WI38 (cell line): ENCODE measurements at regions not wholly inside any gene's neighbourhood (a gene's known extent, or its start where the extent isn't known, plus 50 kb on each side); places are given as distances from the start of the nearest gene placed in this dataset.
A peak's percentile ranks its signal among the peaks of the same experiment; 100 is the strongest.

Experiments used
- H3K4me3 ChIP-seq: 2 replicates; pipeline ENCODE4 v1.5.1; 2011; ENCODE audit warnings: low read depth, mild to moderate bottlenecking, control low read depth, low read length
- CTCF ChIP-seq: IDR thresholded peaks from 2 replicates; pipeline ENCODE4 v1.5.1; 2012; ENCODE audit warnings: low read depth, mild to moderate bottlenecking, control low read depth, low read length

- TF ChIP-seq CTCF, result no peak
These were observed 112.1 kb downstream of the DAD1 start for GRCh38 chr14:22476887-22477286.

GRCh38 chr14:22476005-22476751 is 112.8 kb downstream of the DAD1 start:
- no peak overlapping the region for H3K4me3 ChIP-seq

More at GRCh38 chr14:22476887-22477286, 112.1 kb downstream of the DAD1 start:
- no peak overlapping the region for H3K4me3 ChIP-seq

GRCh38 chr14:22475381-22475780 is 113.6 kb downstream of the DAD1 start:
- no peak for TF ChIP-seq CTCF
- no peak overlapping the region for H3K4me3 ChIP-seq

More at GRCh38 chr14:22476005-22476751, 112.8 kb downstream of the DAD1 start:
- no peak for TF ChIP-seq CTCF

- H3K4me3 ChIP-seq, result no peak overlapping the region
- no peak for TF ChIP-seq CTCF
These were observed 114.2 kb downstream of the DAD1 start for GRCh38 chr14:22474730-22475351.

GRCh38 chr14:22472935-22473854 is 115.8 kb downstream of the DAD1 start:
- peak; percentile 17; the same call in 1 of the 2 replicates for TF ChIP-seq CTCF
- no peak overlapping the region for H3K4me3 ChIP-seq

- H3K4me3 ChIP-seq, result no peak overlapping the region
- no peak for TF ChIP-seq CTCF
These were observed 116.6 kb downstream of the DAD1 start for GRCh38 chr14:22472466-22472865.
